Breast epithelium (tissue), 4 donors: ENCODE measurements at regions not wholly inside any gene's neighbourhood (a gene's known extent, or its start where the extent isn't known, plus 50 kb on each side); places are given as distances from the start of the nearest gene placed in this dataset.

Experiments used
- DNase-seq, 2 donors: peaks; one replicate each; pipeline ENCODE4 v3.0.0-alpha.2; 2019; ENCODE audit warnings: low spot score in 2 of 2
- H3K27ac ChIP-seq, 2 donors: fragments of 200-600 bp; sonication (generic) in 1 of 2; one replicate each; pipeline ENCODE4 v1.5.1; 2016 to 2019; ENCODE audit warnings: mild to moderate bottlenecking in 1 of 2
- H3K27me3 ChIP-seq, 2 donors: fragments of 200-600 bp; sonication (generic) in 1 of 2; one replicate each; pipeline versions ENCODE4 v1.5.1 to v1.6.0; 2017 to 2019; ENCODE audit warnings: control low read depth in 1 of 2, mild to moderate bottlenecking in 1 of 2
- H3K36me3 ChIP-seq: fragments of 200-600 bp; one replicate; pipeline ENCODE4 v1.5.1; 2019
- H3K4me1 ChIP-seq, 2 donors: fragments of 200-600 bp; sonication (generic); one replicate each; pipeline ENCODE4 v1.5.1; 2016 to 2019; ENCODE audit warnings: control low read depth in 1 of 2
- H3K4me3 ChIP-seq, 3 donors: fragments of 200-600 bp; sonication (generic); 1 replicate in 2 of 3; 2 replicates in 1 of 3; pipeline ENCODE4 v1.5.1; 2016 to 2019; ENCODE audit warnings: mild to moderate bottlenecking in 3 of 3, moderate library complexity in 2 of 3
- H3K9me3 ChIP-seq, 2 donors: fragments of 200-600 bp; sonication (generic) in 1 of 2; one replicate each; pipeline ENCODE4 v1.5.1; 2016 to 2019; ENCODE audit warnings: control low read depth in 1 of 2
- CTCF ChIP-seq, 3 donors: fragments of 450-650 bp; IDR thresholded peaks; one replicate each; pipeline ENCODE4 v1.5.1; 2016 to 2017; ENCODE audit warnings: antibody characterized with exemption in 3 of 3, mild to moderate bottlenecking in 3 of 3, moderate library complexity in 3 of 3
- POLR2A ChIP-seq: fragments of 450-650 bp; IDR thresholded peaks from one replicate; pipeline ENCODE4 v1.6.1; 2016; ENCODE audit warnings: antibody characterized with exemption, mild to moderate bottlenecking, moderate library complexity
- POLR2AphosphoS5 ChIP-seq, 3 donors: sonication (generic); formaldehyde crosslinking; IDR thresholded peaks; one replicate each; pipeline ENCODE4 v1.6.1; 2017; ENCODE audit warnings: antibody characterized with exemption in 3 of 3
- intact Hi-C: fragments of 100-400 bp; cut with DNase I; formaldehyde crosslinking; loops from one replicate; pipeline ENCODE4 v1.15.1; 2023; ENCODE audit warnings: low total_unique reads

GRCh38 chr9:32234451-32234850 is 150.0 kb upstream of the ACO1 start:
- no peak overlapping the region for H3K4me3 ChIP-seq
- H3K27me3 ChIP-seq = no peaks in the 10 kb centered on the region
- no peak for TF ChIP-seq POLR2AphosphoS5 (IDR thresholded peaks at IDR 0.05)
- TF ChIP-seq CTCF (IDR thresholded peaks at IDR 0.05) = no peak
- TF ChIP-seq POLR2A = no peak
- H3K36me3 ChIP-seq = no peaks in the 10 kb centered on the region
- H3K9me3 ChIP-seq = peaks cover 0 to 6% of the 10 kb centered on the region in 2 donors
- intact Hi-C loops = no loop called here
- H3K4me1 ChIP-seq = no peaks in the 10 kb centered on the region
- no peak overlapping the region for H3K27ac ChIP-seq
- DNase-seq = no peak

- Histone ChIP-seq H3K4me1 (no peaks in the 10 kb centered on the region), H3K27ac (no peak overlapping the region), H3K36me3 (no peaks in the 10 kb centered on the region), H3K27me3 (no peaks in the 10 kb centered on the region), H3K9me3 (no peaks in the 10 kb centered on the region), H3K4me3 (no peak overlapping the region)
- TF ChIP-seq CTCF (IDR thresholded peaks at IDR 0.05) (no peak), POLR2A (no peak)
- no peak for DNase-seq
- intact Hi-C loops = no loop called here
These were observed 137.3 kb upstream of the ACO1 start for GRCh38 chr9:32247168-32247567.

- Histone ChIP-seq H3K27ac (no peak overlapping the region), H3K4me1 (no peaks in the 10 kb centered on the region), H3K9me3 (no peaks in the 10 kb centered on the region), H3K36me3 (no peaks in the 10 kb centered on the region), H3K4me3 (no peak overlapping the region), H3K27me3 (no peaks in the 10 kb centered on the region)
- TF ChIP-seq POLR2AphosphoS5 (IDR thresholded peaks at IDR 0.05) = no peak
- no peak for TF ChIP-seq CTCF (IDR thresholded peaks at IDR 0.05)
- no peak for TF ChIP-seq POLR2A
- intact Hi-C loops = no loop called here
- DNase-seq = no peak
These were observed 136.2 kb upstream of the ACO1 start for GRCh38 chr9:32248189-32248712.

GRCh38 chr9:32251539-32251938 is 132.9 kb upstream of the ACO1 start:
- H3K4me1 ChIP-seq = no peaks in the 10 kb centered on the region
- no peak overlapping the region for H3K4me3 ChIP-seq
- no peak overlapping the region for H3K27ac ChIP-seq
- DNase-seq = no peak
- intact Hi-C loops = no loop called here
- TF ChIP-seq POLR2A (no peak), CTCF (IDR thresholded peaks at IDR 0.05) (peak; percentile 17 to 45 (median 42)), POLR2AphosphoS5 (IDR thresholded peaks at IDR 0.05) (no peak)
- no peaks in the 10 kb centered on the region for H3K27me3 ChIP-seq
- no peaks in the 10 kb centered on the region for H3K36me3 ChIP-seq
- H3K9me3 ChIP-seq = no peaks in the 10 kb centered on the region

- H3K36me3 ChIP-seq = no peaks in the 10 kb centered on the region
These were observed 130.7 kb upstream of the ACO1 start for GRCh38 chr9:32253731-32254130.

More at GRCh38 chr9:32253731-32254130, 130.7 kb upstream of the ACO1 start:
- H3K9me3 ChIP-seq = no peaks in the 10 kb centered on the region
- intact Hi-C loops = no loop called here
- DNase-seq = no peak
- H3K4me3 ChIP-seq = no peak overlapping the region
- H3K27ac ChIP-seq = no peak overlapping the region
- no peak for TF ChIP-seq POLR2A
- TF ChIP-seq POLR2AphosphoS5 (IDR thresholded peaks at IDR 0.05) = no peak
- no peak for TF ChIP-seq CTCF (IDR thresholded peaks at IDR 0.05)
- H3K4me1 ChIP-seq = no peaks in the 10 kb centered on the region
- H3K27me3 ChIP-seq = no peaks in the 10 kb centered on the region
